ENCODE measurements at regions not wholly inside any gene's neighbourhood (a gene's known extent, or its start where the extent isn't known, plus 50 kb on each side); places are given as distances from the start of the nearest gene placed in this dataset.

GRCh38 chr18:29855637-29856036 lies 1186.9 kb downstream of the DSC3 start:
- in situ Hi-C loops (cut with MboI) (no loop called here), intact Hi-C loops (cut with micrococcal nuclease; ENCODE audit: unreplicated experiment) (no loop called here)
- H3K4me1 ChIP-seq (ENCODE audit: control insufficient read depth, insufficient read depth, low read length), result no peaks in the 10 kb centered on the region
- H3K27me3 ChIP-seq (replicated peaks in 1 of 2; ENCODE audit: control insufficient read depth in 2 of 2, insufficient read depth in 2 of 2, low read length in 1 of 2), result no peaks in the 10 kb centered on the region
- FAIRE-seq (no peak), DNase-seq (ENCODE audit: low read depth, low spot score) (no peak), ATAC-seq (no peak)
- no peak overlapping the region for H2AFZ ChIP-seq (ENCODE audit: control insufficient read depth, low read depth, low read length)
- H4K20me1 ChIP-seq (ENCODE audit: control insufficient read depth, insufficient read depth), result no peaks in the 10 kb centered on the region
- ChIA-PET RAD21 (ENCODE audit: unreplicated experiment) (no interaction called here), SMC1A (ENCODE audit: uncharacterized antibody, unreplicated experiment) (interaction anchor here (0.6 kb wide), 1 partner anchor 370 kb away, joined by 3 read pairs; no protein-coding TSS in a partner anchor), POLR2A (no interaction called here), CTCF (no interaction called here)
- TF ChIP-seq PKNOX1 (IDR thresholded peaks at IDR 0.05) (no peak), YBX1 (IDR thresholded peaks at IDR 0.05) (no peak)
- H3K79me2 ChIP-seq (ENCODE audit: control insufficient read depth, insufficient read depth, low read length), result no peaks in the 10 kb centered on the region
- 47% methylated on average over 1 of the region's 1 CpG for WGBS (ENCODE audit: insufficient coverage, insufficient replicate concordance, low lambda C conversion rate, missing lambda C conversion rate)
- no TSS peak for BruUV-seq (replicated peaks)
- H3K27ac ChIP-seq (ENCODE audit: control insufficient read depth, insufficient read depth), result no peak overlapping the region
- H3K4me3 ChIP-seq, result no peak overlapping the region
- H3K36me3 ChIP-seq (ENCODE audit: control insufficient read depth in 2 of 2, insufficient read depth in 2 of 2, low read length in 1 of 2), result no peaks in the 10 kb centered on the region
- H3K9ac ChIP-seq (ENCODE audit: control insufficient read depth, insufficient read depth, low read length), result no peak overlapping the region
- no peaks in the 10 kb centered on the region for H3K9me3 ChIP-seq (replicated peaks; ENCODE audit: control insufficient read depth, insufficient read depth, low read length)
- no peak overlapping the region for H3K4me2 ChIP-seq (ENCODE audit: control insufficient read depth, insufficient read depth)

DNA sequence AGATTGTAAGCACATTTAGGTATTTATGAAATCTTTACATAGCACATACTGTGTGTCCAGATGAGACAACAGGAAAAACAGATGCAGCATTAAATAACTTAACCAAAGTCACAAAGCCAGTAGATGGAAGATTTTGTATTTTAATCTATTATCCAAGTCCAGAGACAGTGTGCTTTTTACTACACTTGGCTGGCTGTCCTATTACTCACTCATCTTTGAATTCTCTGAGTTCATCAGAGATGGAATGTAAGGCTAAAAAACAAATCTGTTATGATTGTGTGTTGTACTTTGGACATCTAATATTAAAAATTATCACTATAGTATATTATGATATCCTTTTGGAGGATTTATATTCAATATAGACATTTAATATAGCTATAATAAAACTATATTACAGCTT lies 1189.4 kb downstream of the DSC3 start:
- no peak overlapping the region for H3K9ac ChIP-seq (ENCODE audit: control insufficient read depth, insufficient read depth, low read length)
- no peaks in the 10 kb centered on the region for H3K36me3 ChIP-seq (ENCODE audit: control insufficient read depth in 2 of 2, insufficient read depth in 2 of 2, low read length in 1 of 2)
- H3K9me3 ChIP-seq (replicated peaks; ENCODE audit: control insufficient read depth, insufficient read depth, low read length), result no peaks in the 10 kb centered on the region
- no peaks in the 10 kb centered on the region for H4K20me1 ChIP-seq (ENCODE audit: control insufficient read depth, insufficient read depth)
- DNase-seq (ENCODE audit: low read depth, low spot score) (no peak), ATAC-seq (no peak), FAIRE-seq (no peak)
- POLR2A ChIA-PET, result no interaction called here
- in situ Hi-C loops (cut with MboI), result no loop called here
- no peak overlapping the region for H3K27ac ChIP-seq (ENCODE audit: control insufficient read depth, insufficient read depth)
- no peak overlapping the region for H3K4me2 ChIP-seq (ENCODE audit: control insufficient read depth, insufficient read depth)
- H3K27me3 ChIP-seq (replicated peaks in 1 of 2; ENCODE audit: control insufficient read depth in 2 of 2, insufficient read depth in 2 of 2, low read length in 1 of 2), result no peaks in the 10 kb centered on the region
- intact Hi-C loops (cut with micrococcal nuclease; ENCODE audit: unreplicated experiment), result no loop called here
- H3K79me2 ChIP-seq (ENCODE audit: control insufficient read depth, insufficient read depth, low read length), result no peaks in the 10 kb centered on the region
- H3K4me1 ChIP-seq (ENCODE audit: control insufficient read depth, insufficient read depth, low read length), result no peaks in the 10 kb centered on the region
- SMC1A ChIA-PET (ENCODE audit: uncharacterized antibody, unreplicated experiment), result interaction anchor here (1.6 kb wide), 1 partner anchor 10 kb away, joined by 3 read pairs; no protein-coding TSS in a partner anchor
- H2AFZ ChIP-seq (ENCODE audit: control insufficient read depth, low read depth, low read length), result no peak overlapping the region
- RAD21 ChIA-PET (ENCODE audit: unreplicated experiment), result no interaction called here
- BruUV-seq (replicated peaks), result no TSS peak
- CTCF ChIA-PET, result no interaction called here
- H3K4me3 ChIP-seq, result no peak overlapping the region
- TF ChIP-seq ZNF274 (IDR thresholded peaks at IDR 0.05; ENCODE audit: insufficient read depth, insufficient read length) (no peak), YBX1 (IDR thresholded peaks at IDR 0.05) (no peak), MAX (IDR thresholded peaks at IDR 0.05; ENCODE audit: low read depth, low read length) (no peak), ZNF687 (IDR thresholded peaks at IDR 0.05) (no peak), SUPT20H (IDR thresholded peaks at IDR 0.05; ENCODE audit: borderline replicate concordance, control insufficient read depth, low read depth, low read length) (no peak), TCF7 (IDR thresholded peaks at IDR 0.05; ENCODE audit: borderline replicate concordance) (no peak), EZH2 (IDR thresholded peaks at IDR 0.05; ENCODE audit: borderline replicate concordance, control insufficient read depth, low read depth, low read length) (no peak)
- TF ChIP-seq, protein P1, sequence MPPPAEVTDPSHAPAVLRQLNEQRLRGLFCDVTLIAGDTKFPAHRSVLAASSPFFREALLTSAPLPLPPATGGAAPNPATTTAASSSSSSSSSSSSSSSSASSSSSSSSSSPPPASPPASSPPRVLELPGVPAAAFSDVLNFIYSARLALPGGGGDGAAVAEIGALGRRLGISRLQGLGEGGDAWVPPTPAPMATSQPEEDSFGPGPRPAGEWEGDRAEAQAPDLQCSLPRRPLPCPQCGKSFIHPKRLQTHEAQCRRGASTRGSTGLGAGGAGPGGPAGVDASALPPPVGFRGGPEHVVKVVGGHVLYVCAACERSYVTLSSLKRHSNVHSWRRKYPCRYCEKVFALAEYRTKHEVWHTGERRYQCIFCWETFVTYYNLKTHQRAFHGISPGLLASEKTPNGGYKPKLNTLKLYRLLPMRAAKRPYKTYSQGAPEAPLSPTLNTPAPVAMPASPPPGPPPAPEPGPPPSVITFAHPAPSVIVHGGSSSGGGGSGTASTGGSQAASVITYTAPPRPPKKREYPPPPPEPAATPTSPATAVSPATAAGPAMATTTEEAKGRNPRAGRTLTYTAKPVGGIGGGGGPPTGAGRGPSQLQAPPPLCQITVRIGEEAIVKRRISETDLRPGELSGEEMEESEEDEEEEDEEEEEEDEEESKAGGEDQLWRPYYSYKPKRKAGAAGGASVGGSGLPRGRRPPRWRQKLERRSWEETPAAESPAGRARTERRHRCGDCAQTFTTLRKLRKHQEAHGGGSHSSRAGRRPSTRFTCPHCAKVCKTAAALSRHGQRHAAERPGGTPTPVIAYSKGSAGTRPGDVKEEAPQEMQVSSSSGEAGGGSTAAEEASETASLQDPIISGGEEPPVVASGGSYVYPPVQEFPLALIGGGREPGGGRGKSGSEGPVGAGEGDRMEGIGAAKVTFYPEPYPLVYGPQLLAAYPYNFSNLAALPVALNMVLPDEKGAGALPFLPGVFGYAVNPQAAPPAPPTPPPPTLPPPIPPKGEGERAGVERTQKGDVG (CRISPR knock-in tag; IDR thresholded peaks at IDR 0.05), result no peak
